ENCODE measurements at regions not wholly inside any gene's neighbourhood (a gene's known extent, or its start where the extent isn't known, plus 50 kb on each side); places are given as distances from the start of the nearest gene placed in this dataset.

GRCh38 chr4:117777721-117778120 lies 256.6 kb upstream of the NDST3 start:
- no peaks in the 10 kb centered on the region for H3K4me1 ChIP-seq (ENCODE audit: control insufficient read depth in 1 of 2, insufficient read depth in 2 of 2, low read length in 2 of 2)
- intact Hi-C loops (cut with micrococcal nuclease), result no loop called here
- H3K4me2 ChIP-seq (ENCODE audit: low read length), result no peak overlapping the region
- H2AFZ ChIP-seq (ENCODE audit: low read depth, low read length, poor library complexity, severe bottlenecking), result no peak overlapping the region
- no peaks in the 10 kb centered on the region for H4K20me1 ChIP-seq (ENCODE audit: insufficient read depth)
- ChIA-PET RAD21 (ENCODE audit: low non-redundant PET in 1 of 2, low total read pairs in 2 of 2, uncharacterized antibody in 2 of 2, unreplicated experiment in 2 of 2) (no interaction called here), CTCF (no interaction called here), POLR2A (no interaction called here)
- H3K27me3 ChIP-seq (ENCODE audit: insufficient read depth, low read length), result no peaks in the 10 kb centered on the region
- no peak for ATAC-seq
- no TSS peak for BruUV-seq (replicated peaks)
- no peaks in the 10 kb centered on the region for H3K79me2 ChIP-seq (ENCODE audit: insufficient read depth, low read length)
- H3K9me3 ChIP-seq (ENCODE audit: control insufficient read depth in 1 of 2, insufficient read depth in 1 of 2, low read depth in 1 of 2, low read length in 2 of 2), result no peaks in the 10 kb centered on the region
- H3K4me3 ChIP-seq (replicated peaks in 1 of 2; ENCODE audit: low read depth in 1 of 2, low read length in 2 of 2), result no peak overlapping the region
- DNase-seq (ENCODE audit: low read depth, low spot score), result no peak
- H3K27ac ChIP-seq (ENCODE audit: low read depth, low read length), result no peak overlapping the region
- H3K9me2 ChIP-seq (ENCODE audit: insufficient read depth), result no peaks in the 10 kb centered on the region
- no peak overlapping the region for H3K9ac ChIP-seq (ENCODE audit: low read length)
- no peak for TF ChIP-seq SP1 (IDR thresholded peaks at IDR 0.05; ENCODE audit: low read depth)
- TF ChIP-seq, protein P1, sequence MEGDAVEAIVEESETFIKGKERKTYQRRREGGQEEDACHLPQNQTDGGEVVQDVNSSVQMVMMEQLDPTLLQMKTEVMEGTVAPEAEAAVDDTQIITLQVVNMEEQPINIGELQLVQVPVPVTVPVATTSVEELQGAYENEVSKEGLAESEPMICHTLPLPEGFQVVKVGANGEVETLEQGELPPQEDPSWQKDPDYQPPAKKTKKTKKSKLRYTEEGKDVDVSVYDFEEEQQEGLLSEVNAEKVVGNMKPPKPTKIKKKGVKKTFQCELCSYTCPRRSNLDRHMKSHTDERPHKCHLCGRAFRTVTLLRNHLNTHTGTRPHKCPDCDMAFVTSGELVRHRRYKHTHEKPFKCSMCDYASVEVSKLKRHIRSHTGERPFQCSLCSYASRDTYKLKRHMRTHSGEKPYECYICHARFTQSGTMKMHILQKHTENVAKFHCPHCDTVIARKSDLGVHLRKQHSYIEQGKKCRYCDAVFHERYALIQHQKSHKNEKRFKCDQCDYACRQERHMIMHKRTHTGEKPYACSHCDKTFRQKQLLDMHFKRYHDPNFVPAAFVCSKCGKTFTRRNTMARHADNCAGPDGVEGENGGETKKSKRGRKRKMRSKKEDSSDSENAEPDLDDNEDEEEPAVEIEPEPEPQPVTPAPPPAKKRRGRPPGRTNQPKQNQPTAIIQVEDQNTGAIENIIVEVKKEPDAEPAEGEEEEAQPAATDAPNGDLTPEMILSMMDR (IDR thresholded peaks at IDR 0.05 in 2 of 3, conservative IDR thresholded peaks at IDR 0.05 in 1 of 3; ENCODE audit: borderline replicate concordance in 1 of 3, insufficient read depth in 1 of 3, low read depth in 2 of 3, low read length in 2 of 3), result no peak
- TF ChIP-seq JUND (IDR thresholded peaks at IDR 0.05), result no peak
- TF ChIP-seq SIN3A (IDR thresholded peaks at IDR 0.05; ENCODE audit: low read depth), result no peak
- TF ChIP-seq RAD21 (IDR thresholded peaks at IDR 0.05; ENCODE audit: low read depth), result no peak
- TF ChIP-seq, protein P2, sequence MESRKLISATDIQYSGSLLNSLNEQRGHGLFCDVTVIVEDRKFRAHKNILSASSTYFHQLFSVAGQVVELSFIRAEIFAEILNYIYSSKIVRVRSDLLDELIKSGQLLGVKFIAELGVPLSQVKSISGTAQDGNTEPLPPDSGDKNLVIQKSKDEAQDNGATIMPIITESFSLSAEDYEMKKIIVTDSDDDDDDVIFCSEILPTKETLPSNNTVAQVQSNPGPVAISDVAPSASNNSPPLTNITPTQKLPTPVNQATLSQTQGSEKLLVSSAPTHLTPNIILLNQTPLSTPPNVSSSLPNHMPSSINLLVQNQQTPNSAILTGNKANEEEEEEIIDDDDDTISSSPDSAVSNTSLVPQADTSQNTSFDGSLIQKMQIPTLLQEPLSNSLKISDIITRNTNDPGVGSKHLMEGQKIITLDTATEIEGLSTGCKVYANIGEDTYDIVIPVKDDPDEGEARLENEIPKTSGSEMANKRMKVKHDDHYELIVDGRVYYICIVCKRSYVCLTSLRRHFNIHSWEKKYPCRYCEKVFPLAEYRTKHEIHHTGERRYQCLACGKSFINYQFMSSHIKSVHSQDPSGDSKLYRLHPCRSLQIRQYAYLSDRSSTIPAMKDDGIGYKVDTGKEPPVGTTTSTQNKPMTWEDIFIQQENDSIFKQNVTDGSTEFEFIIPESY (IDR thresholded peaks at IDR 0.05; ENCODE audit: extremely low read depth, insufficient replicate concordance, low read length), result no peak
- no peak for TF ChIP-seq EZH2phosphoT487 (IDR thresholded peaks at IDR 0.05; ENCODE audit: borderline replicate concordance)
- TF ChIP-seq ATF3 (IDR thresholded peaks at IDR 0.05), result no peak
- TF ChIP-seq CBX3 (IDR thresholded peaks at IDR 0.05; ENCODE audit: low read depth), result no peak
- TF ChIP-seq SRF (IDR thresholded peaks at IDR 0.05; ENCODE audit: low read depth), result no peak
- TF ChIP-seq POLR2A (IDR thresholded peaks at IDR 0.05; ENCODE audit: borderline replicate concordance, extremely low read depth, insufficient read depth, insufficient read length), result no peak
- TF ChIP-seq ELF1 (IDR thresholded peaks at IDR 0.05; ENCODE audit: borderline replicate concordance, low read depth), result no peak
- TF ChIP-seq ZNF274 (IDR thresholded peaks at IDR 0.05; ENCODE audit: low read depth, low read length), result no peak
- H3K36me3 ChIP-seq (ENCODE audit: control insufficient read depth in 1 of 2, insufficient read depth in 2 of 2, low read length in 2 of 2), result no peaks in the 10 kb centered on the region

Data from HCT116 (cell line).